GM13977 (cell line): ENCODE measurements at regions not wholly inside any gene's neighbourhood (a gene's known extent, or its start where the extent isn't known, plus 50 kb on each side); places are given as distances from the start of the nearest gene placed in this dataset.

Source experiments
- DNase-seq: peaks from one replicate; pipeline ENCODE4 v3.0.0; 2012; ENCODE audit warnings: low spot score
- CTCF ChIP-seq: IDR thresholded peaks from 2 replicates; pipeline ENCODE4 v1.5.1; 2012; ENCODE audit warnings: mild to moderate bottlenecking, control low read depth; ENCODE audit not compliant: insufficient read depth; ENCODE audit errors: extremely low read depth, missing control alignments
- in situ Hi-C: fragments of 300-500 bp; cut with MboI; formaldehyde crosslinking; loops from one replicate; pipeline ENCODE4 v1.12.0; 2022; ENCODE audit warnings: low sequenced_read_pairs, low pct_unique_long_range_greater_than_20kb, mixed read lengths, inconsistent platforms; ENCODE audit not compliant: unreplicated experiment

- in situ Hi-C loops, result no loop called here
- no peak for TF ChIP-seq CTCF
- DNase-seq, result no peak
Measured at GRCh38 chr2:64393383-64394010, 60.5 kb upstream of the LGALSL start.

GRCh38 chr2:64394153-64394552 lies 59.8 kb upstream of the LGALSL start:
- no peak for TF ChIP-seq CTCF
- DNase-seq, result no peak
- in situ Hi-C loops, result no loop called here

- DNase-seq, result no peak
- no peak for TF ChIP-seq CTCF
- in situ Hi-C loops, result no loop called here
Measured at GRCh38 chr2:64396001-64396400, 58.0 kb upstream of the LGALSL start.

- in situ Hi-C loops, result no loop called here
- no peak for DNase-seq
Measured at GRCh38 chr2:64396551-64396950, 57.4 kb upstream of the LGALSL start.

GRCh38 chr2:64398516-64399129 lies 55.3 kb upstream of the LGALSL start:
- no peak for TF ChIP-seq CTCF
- in situ Hi-C loops, result no loop called here
- DNase-seq, result no peak

More at GRCh38 chr2:64396551-64396950, 57.4 kb upstream of the LGALSL start:
- TF ChIP-seq CTCF, result no peak

- no peak for TF ChIP-seq CTCF
- DNase-seq, result no peak
- in situ Hi-C loops, result no loop called here
Measured at GRCh38 chr2:64399521-64399920, 54.4 kb upstream of the LGALSL start.
